NCI-H2227 (cell line): ENCODE measurements at regions not wholly inside any gene's neighbourhood (a gene's known extent, or its start where the extent isn't known, plus 50 kb on each side); places are given as distances from the start of the nearest gene placed in this dataset.
A peak's percentile ranks its signal among the peaks of the same experiment; 100 is the strongest.
"Not testable (repeated sequence)": the region's sequence is repeated elsewhere in the genome, so short reads cannot be mapped to it uniquely, and the experiment has no call there.

Source experiments
- DNase-seq: peaks from one replicate; lab custom pipeline; 2025; ENCODE audit not compliant: unreplicated experiment; lab: John Stamatoyannopoulos, UW

GRCh38 chr4:86478151-86478550 is 116.0 kb upstream of the PTPN13 start:
- DNase-seq = not testable (repeated sequence)

GRCh38 chr4:86481440-86481839 is 112.7 kb upstream of the PTPN13 start:
- DNase-seq = peak; percentile 34

GRCh38 chr4:86482306-86483172 is 111.6 kb upstream of the PTPN13 start:
- DNase-seq = peak; percentile 70

- DNase-seq = no peak
Measured at GRCh38 chr4:86483173-86483490, 111.0 kb upstream of the PTPN13 start.

GRCh38 chr4:86483773-86484172 is 110.3 kb upstream of the PTPN13 start:
- no peak for DNase-seq

- no peak for DNase-seq
Measured at GRCh38 chr4:86484241-86484640, 109.9 kb upstream of the PTPN13 start.

GRCh38 chr4:86487738-86488348 is 106.3 kb upstream of the PTPN13 start:
- DNase-seq = no peak

- no peak for DNase-seq
Measured at GRCh38 chr4:86493460-86493859, 100.7 kb upstream of the PTPN13 start.

GRCh38 chr4:86496094-86497080 is 97.7 kb upstream of the PTPN13 start:
- peak; percentile 44 for DNase-seq

GRCh38 chr4:86497131-86497530 is 97.0 kb upstream of the PTPN13 start:
- no peak for DNase-seq

GRCh38 chr4:86497980-86498862 is 95.9 kb upstream of the PTPN13 start:
- DNase-seq = peak; percentile 52

- DNase-seq = no peak
Measured at GRCh38 chr4:86498863-86499166, 95.3 kb upstream of the PTPN13 start.

- DNase-seq = no peak
Measured at GRCh38 chr4:86500527-86500926, 93.6 kb upstream of the PTPN13 start.

GRCh38 chr4:86502081-86502480 is 92.0 kb upstream of the PTPN13 start:
- DNase-seq = no peak

- DNase-seq = peak; percentile 51
Measured at GRCh38 chr4:86506591-86506990, 87.5 kb upstream of the PTPN13 start.

GRCh38 chr4:86508436-86508835 is 85.7 kb upstream of the PTPN13 start:
- no peak for DNase-seq

- no peak for DNase-seq
Measured at GRCh38 chr4:86511590-86511989, 82.5 kb upstream of the PTPN13 start.

- no peak for DNase-seq
Measured at GRCh38 chr4:86512631-86513030, 81.5 kb upstream of the PTPN13 start.

- DNase-seq = not testable (repeated sequence)
Measured at GRCh38 chr4:86515963-86516362, 78.2 kb upstream of the PTPN13 start.

GRCh38 chr4:86521373-86521969 is 72.6 kb upstream of the PTPN13 start:
- DNase-seq = no peak
